GM19238 (cell line): ENCODE measurements at regions not wholly inside any gene's neighbourhood (a gene's known extent, or its start where the extent isn't known, plus 50 kb on each side); places are given as distances from the start of the nearest gene placed in this dataset.
"Not testable (repeated sequence)": the region's sequence is repeated elsewhere in the genome, so short reads cannot be mapped to it uniquely, and the experiment has no call there.

Source experiments
- DNase-seq: peaks from one replicate; pipeline ENCODE4 v3.0.0; 2011; ENCODE audit warnings: low spot score; ENCODE audit not compliant: insufficient read length

DNA sequence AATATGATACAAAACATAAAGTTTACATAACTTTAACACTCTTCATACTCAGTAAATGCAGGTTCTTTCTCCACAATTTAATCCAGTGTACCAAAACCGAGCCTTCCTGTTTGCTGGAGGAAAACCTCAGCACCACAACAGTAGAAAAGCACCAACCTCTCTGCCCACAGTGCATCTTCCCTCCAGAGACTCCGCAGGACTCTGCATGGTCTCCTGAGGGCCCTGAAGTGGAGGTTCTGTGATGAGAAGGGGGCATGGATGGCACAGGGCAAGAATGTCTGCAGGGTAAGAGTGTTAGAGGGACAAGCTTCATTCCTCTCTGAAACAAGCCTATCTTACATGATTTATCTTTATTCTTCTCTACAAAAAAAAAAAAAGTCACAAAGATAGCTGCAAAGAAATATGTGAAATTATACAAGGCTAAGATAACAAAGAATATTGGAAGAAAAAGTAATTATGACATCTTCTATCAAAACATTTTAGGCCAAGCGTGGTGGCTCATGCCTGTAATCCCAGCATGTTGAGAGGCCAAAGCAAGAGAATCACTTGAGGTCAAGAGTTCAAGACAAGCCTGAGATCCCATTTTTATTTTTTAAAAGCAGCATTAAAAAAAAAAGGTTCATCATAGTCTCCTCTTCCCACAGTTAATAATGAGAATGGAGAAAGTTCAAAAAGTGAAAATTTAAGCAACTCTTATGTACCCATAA, 102.0 kb downstream of the VPREB1 start:
- DNase-seq = no peak

GRCh38 chr22:22348127-22348814, 103.7 kb downstream of the VPREB1 start:
- DNase-seq = no peak

DNA sequence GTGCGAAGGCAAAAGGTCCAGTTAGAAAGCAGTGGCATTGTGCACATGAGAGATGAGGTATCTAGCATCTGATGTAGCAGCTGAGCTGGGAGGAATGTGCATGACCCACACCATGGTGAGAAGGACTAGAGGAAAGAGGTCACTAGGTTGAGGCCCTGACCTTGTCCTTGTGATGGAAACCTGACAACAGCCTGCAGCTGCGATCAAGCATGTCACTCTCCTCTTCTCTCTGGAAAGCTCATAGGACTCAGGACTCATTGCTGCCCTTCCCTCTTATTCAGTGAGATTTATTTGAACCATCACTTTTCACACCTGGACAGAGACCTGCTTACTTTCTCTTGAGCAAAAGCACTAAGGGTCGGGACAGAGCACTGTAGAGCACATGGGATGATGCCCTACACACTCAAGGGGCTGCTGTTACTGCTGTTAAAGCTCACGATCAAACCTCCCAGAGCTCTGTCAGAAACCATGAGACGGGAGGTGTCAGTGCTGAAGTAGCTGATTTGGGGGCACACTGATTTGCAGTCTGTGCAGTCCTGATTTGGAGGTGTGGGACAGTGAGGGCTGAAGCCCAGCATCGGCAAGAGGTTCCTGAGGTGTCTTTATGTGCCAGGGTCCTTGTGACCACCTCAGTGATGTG, 104.3 kb downstream of the VPREB1 start:
- no peak for DNase-seq

GRCh38 chr22:22349455-22349836, 104.9 kb downstream of the VPREB1 start:
- DNase-seq = no peak

- DNase-seq = no peak
These were observed 106.8 kb downstream of the VPREB1 start for GRCh38 chr22:22351366-22351765.

GRCh38 chr22:22352371-22352999, 107.9 kb downstream of the VPREB1 start:
- no peak for DNase-seq

DNA sequence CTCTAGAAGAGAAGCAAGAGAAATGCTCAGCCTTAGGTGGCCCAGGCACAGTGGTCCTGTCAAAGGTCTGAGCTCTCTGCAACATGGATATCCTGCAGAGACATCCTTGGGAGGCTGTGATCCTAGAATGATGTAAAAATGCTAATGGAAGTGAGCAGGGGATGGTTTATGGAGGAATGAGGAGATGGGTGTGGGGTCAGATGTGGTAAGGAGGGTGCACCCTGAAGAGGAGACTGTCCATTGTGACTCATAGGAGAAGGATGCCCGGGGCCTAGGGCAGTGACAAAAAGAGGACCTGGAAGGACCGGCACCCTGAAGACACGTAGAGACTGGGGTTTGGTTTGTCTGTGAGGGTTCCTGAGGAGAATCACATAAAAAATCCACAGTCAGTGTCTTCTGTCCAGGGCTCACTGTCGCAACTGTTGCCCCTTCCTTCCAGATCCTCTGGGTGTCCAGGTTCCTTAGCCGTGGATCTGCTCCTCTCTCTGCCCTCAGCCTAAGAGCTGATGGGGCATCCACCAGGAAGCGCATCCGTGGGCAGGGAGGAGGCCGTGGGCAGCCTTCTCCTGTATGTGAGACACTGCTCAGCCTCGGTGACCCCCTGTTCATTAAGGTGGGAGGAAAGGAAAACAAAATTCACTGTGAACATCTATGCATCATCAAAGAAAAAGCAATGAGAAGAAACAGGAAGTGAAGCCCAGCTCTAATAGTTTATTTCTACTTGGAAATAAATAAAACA, 110.7 kb downstream of the VPREB1 start:
- DNase-seq = no peak

DNA sequence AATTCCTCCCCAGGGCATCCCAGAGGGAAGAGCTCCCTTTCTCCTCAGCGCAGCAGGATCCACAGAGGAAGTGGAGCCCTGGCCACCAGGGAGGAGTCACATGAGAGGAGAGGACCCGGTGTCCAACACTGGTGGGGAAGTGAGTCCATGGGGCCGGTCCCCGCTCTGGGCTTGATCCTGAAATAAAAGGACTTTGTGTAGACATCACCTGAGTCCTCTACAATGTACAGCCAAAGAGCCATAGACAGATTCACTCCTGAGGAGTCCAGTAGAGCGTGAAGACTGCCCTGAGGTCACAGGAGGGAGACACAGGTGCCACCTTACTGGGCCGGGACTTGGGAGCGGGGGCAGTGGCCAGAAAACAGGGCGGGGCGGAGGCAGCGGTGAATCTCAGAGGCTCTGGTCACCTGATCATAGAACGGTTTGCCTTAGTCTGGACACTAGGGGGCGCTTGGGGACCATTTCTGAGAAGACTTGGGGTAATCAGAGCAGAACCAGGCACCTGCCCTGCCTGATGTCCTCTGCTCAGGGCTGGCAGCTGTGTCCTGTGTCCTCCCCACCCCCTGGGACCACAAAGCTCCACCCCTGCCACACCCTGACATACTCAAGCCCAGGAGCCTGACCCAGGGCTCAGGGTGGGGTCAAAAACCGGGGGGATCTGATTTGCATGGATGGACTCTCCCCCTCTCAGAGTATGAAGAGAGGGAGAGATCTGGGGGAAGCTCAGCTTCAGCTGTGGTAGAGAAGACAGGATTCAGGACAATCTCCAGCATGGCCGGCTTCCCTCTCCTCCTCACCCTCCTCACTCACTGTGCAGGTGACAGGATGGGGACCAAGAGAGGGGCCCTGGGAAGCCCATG, 112.7 kb downstream of the VPREB1 start:
- peak; percentile 80 for DNase-seq

DNA sequence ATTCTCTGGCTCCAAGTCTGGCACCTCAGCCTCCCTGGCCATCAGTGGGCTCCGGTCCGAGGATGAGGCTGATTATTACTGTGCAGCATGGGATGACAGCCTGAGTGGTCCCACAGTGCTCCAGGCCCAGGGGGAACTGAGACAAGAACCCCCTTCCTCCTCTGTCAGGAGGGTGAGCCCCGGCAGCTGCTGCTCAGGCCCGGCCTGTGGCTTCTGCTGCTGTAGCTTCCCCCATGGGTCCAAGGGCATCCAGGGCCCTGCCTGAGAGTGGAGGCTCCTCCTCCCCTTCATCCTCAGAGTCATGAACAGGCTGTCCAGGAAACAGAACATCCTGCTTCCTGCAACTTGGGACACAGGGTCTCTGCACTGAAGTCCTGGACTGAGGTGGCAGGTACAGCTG, 113.6 kb downstream of the VPREB1 start:
- no peak for DNase-seq

DNA sequence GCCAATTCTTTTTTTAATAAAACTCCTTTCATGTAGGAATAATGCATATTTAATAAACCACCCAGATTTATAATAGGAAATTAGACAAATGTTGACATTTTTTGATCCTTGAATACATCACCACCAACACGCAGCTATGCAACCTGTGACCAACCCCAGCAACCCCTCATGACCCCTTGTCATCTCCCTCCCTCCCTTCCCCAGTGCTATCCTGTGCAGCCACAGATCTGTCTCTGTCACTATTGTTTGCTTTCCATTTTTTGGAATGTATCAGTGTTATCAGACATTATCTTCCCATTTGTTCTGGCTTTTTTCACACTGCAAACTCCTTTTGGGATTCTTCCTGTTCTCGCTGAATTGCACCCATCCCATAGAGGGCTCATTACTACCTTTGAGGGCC, 114.1 kb downstream of the VPREB1 start:
- no peak for DNase-seq

DNA sequence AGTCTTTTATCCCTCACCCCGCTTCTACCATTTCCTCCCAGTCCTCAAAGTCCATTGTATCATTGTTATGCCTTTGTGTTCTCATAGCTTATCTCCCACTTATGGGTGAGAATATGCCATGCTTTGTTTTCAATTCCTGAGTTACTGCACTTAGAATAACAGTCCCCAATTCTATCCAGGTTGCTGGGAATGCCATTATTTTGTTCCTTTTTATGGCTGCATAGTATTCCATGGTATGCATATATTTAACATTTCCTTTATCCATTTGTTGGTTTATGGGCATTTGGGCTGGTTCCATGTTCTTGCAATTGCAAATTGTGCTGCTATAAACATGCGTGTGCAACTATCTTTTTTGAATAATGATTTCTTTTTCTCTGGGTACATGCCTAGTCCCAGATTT, 114.9 kb downstream of the VPREB1 start:
- no peak for DNase-seq

DNA sequence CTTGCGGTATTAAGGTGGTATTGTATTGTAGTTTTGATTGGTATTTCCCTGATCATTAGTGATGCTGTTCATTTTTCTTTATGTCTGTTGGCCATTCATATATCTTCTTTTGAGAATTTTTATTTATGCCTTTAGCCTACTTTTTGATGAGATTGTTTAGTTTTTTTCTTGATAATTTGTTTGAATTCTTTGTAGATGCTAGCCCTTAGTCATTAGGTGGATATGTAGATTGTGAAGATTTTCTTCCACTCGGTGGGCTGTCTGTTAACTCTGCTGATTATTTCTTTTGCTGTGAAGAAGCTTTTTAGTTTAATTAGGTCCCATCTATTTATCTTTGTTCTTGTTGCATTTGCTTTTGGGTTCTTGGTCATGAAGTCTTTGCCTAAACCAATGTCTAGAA, 115.4 kb downstream of the VPREB1 start:
- no peak for DNase-seq

- DNase-seq = no peak
These were observed 117.7 kb downstream of the VPREB1 start for GRCh38 chr22:22362311-22362710.

- DNase-seq = no peak
These were observed 118.3 kb downstream of the VPREB1 start for GRCh38 chr22:22362936-22363335.

GRCh38 chr22:22364207-22364606, 119.6 kb downstream of the VPREB1 start:
- DNase-seq = no peak

GRCh38 chr22:22366537-22366936, 122.0 kb downstream of the VPREB1 start:
- DNase-seq = no peak

DNA sequence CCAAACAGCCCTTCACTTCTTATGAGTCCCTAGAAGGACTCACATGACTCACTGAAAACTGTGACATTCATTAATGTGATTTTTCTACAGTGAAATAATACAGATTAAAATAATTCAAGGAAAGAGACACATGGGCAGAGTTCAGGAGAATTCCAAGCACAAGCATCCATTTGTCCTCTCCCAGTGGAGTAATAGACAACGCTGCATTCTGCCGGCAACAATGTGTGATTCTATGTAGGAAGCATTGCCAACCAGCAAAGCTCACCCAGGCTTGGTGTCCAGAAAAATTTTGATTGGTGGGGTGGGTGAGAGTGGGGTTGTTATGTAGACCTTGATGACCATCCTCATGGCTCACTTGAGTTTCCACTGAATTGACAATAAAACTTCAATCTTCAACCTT, 123.9 kb downstream of the VPREB1 start:
- DNase-seq = no peak

DNA sequence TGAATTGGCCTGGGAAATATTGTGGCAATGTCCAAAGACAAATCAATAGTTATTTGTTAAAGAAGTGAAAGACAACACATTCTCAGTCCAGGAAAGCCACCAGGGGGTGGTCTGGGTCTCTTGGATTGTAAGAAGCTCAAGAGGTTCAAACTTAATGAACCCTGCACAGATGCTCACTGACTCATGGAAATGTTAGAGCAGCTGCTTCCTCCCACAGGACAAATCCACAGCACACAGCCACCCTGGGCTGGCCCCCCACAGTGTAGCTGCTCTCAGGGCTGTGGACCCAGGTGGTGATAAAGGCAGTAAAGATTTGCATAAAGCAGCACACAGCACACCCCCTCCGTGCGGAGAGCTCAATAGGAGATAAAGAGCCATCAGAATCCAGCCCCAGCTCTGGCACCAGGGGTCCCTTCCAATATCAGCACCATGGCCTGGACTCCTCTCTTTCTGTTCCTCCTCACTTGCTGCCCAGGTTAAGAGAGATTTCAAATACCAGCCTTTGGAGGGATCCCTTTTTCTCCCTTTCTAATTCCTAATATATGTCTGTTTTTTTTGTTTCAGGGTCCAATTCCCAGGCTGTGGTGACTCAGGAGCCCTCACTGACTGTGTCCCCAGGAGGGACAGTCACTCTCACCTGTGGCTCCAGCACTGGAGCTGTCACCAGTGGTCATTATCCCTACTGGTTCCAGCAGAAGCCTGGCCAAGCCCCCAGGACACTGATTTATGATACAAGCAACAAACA, 124.8 kb downstream of the VPREB1 start:
- DNase-seq = not testable (repeated sequence)

GRCh38 chr22:22369964-22370270, 125.3 kb downstream of the VPREB1 start:
- DNase-seq = no peak

DNA sequence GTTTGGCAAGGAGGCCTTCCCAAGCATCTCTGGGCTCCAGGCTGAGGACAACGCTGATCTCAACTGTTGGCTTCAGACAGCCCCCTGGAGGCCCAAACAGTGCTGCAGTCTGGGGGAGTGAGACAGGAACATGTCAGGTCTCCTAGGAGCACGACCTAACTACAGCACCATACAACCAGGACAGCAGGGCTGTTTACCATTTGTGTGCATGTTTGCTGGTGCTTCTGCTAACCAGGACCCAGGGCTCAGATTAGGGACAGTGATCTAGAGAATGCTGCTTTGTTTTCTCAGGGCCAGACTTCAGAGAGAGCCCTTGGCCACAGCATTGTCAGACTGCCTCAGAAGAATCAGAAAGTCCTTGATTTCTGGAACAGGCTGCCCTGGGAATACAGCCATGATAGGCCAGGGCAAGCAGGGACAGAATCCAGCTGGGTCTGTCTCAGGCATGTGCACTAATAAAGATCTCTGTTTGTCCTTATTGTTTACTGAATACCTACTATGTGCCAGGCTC, 126.5 kb downstream of the VPREB1 start:
- no peak for DNase-seq
